CD14-positive monocyte (primary cell): ENCODE measurements at regions not wholly inside any gene's neighbourhood (a gene's known extent, or its start where the extent isn't known, plus 50 kb on each side); places are given as distances from the start of the nearest gene placed in this dataset.
A peak's percentile ranks its signal among the peaks of the same experiment; 100 is the strongest.

Experiments used
- DNase-seq, 3 donors: peaks; one replicate each; pipeline ENCODE4 v3.0.0-alpha.2; 2011 to 2022
- H2AFZ ChIP-seq: 2 replicates; pipeline ENCODE4 v1.6.0; 2012; ENCODE audit warnings: mild to moderate bottlenecking, low read depth, low read length, inconsistent platforms; ENCODE audit not compliant: insufficient read depth, poor library complexity, severe bottlenecking
- H3K27ac ChIP-seq, 2 donors: 1 replicate in 1 of 2; 2 replicates in 1 of 2; pipeline ENCODE4 v1.5.1; 2012 to 2013; ENCODE audit warnings: low read length in 2 of 2, control low read depth in 1 of 2, inconsistent platforms in 1 of 2, low read depth in 1 of 2, mild to moderate bottlenecking in 1 of 2
- H3K27me3 ChIP-seq, 2 donors: one replicate each; pipeline versions ENCODE4 v1.6.0 to v1.6.1; 2011 to 2013; ENCODE audit warnings: low read length in 2 of 2; ENCODE audit not compliant: control insufficient read depth in 2 of 2, insufficient read depth in 2 of 2
- H3K36me3 ChIP-seq, 2 donors: replicated peaks in 1 of 2; 1 replicate in 1 of 2; 2 replicates in 1 of 2; pipeline versions ENCODE4 v1.5.1 to v1.6.1; 2012 to 2013; ENCODE audit warnings: low read length in 2 of 2, control low read depth in 1 of 2, inconsistent platforms in 1 of 2, mild to moderate bottlenecking in 1 of 2; ENCODE audit not compliant: insufficient read depth in 2 of 2, control insufficient read depth in 1 of 2
- H3K4me1 ChIP-seq, 2 donors: 1 replicate in 1 of 2; 2 replicates in 1 of 2; pipeline versions ENCODE4 v1.5.1 to v1.6.1; 2012 to 2013; ENCODE audit warnings: low read length in 2 of 2, control low read depth in 1 of 2, inconsistent platforms in 1 of 2, mild to moderate bottlenecking in 1 of 2, moderate library complexity in 1 of 2; ENCODE audit not compliant: insufficient read depth in 2 of 2, control insufficient read depth in 1 of 2
- H3K4me2 ChIP-seq: replicated peaks from 2 replicates; pipeline ENCODE3; 2012; ENCODE audit warnings: low read length, moderate library complexity, mild to moderate bottlenecking; ENCODE audit not compliant: poor library complexity, severe bottlenecking; ENCODE audit errors: extremely low read depth
- H3K4me3 ChIP-seq, 3 experiments: fragments of 200-600 bp in 1 of 3; sonication (generic) in 1 of 3; replicated peaks in 1 of 3; 1 replicate in 2 of 3; 2 replicates in 1 of 3; pipeline ENCODE4 v1.5.1; 2011 to 2013; ENCODE audit warnings: low read length in 3 of 3, mild to moderate bottlenecking in 3 of 3, control low read depth in 2 of 3, low read depth in 2 of 3, inconsistent platforms in 1 of 3, moderate library complexity in 1 of 3
- H3K79me2 ChIP-seq: 2 replicates; pipeline ENCODE4 v1.6.0; 2012; ENCODE audit warnings: mild to moderate bottlenecking, control low read depth, inconsistent platforms, low read length, moderate library complexity; ENCODE audit not compliant: insufficient read depth
- H3K9ac ChIP-seq: 2 replicates; pipeline ENCODE4 v1.6.0; 2017; ENCODE audit warnings: low read length, mild to moderate bottlenecking; ENCODE audit not compliant: insufficient read depth, poor library complexity, severe bottlenecking
- H3K9me3 ChIP-seq, 2 donors: replicated peaks in 1 of 2; 1 replicate in 1 of 2; 2 replicates in 1 of 2; pipeline versions ENCODE4 v1.5.1 to v1.6.1; 2012 to 2013; ENCODE audit warnings: low read length in 2 of 2, control low read depth in 1 of 2; ENCODE audit not compliant: control insufficient read depth in 1 of 2, insufficient read depth in 1 of 2
- H4K20me1 ChIP-seq: 2 replicates; pipeline ENCODE4 v1.6.0; 2012; ENCODE audit warnings: mild to moderate bottlenecking, low read length, control low read depth, moderate library complexity; ENCODE audit not compliant: insufficient read depth
- H3K27ac Mint-ChIP-seq, 7 donors: one replicate each; pipeline ENCODE4 v1.8.0; 2020; ENCODE audit warnings: mild to moderate bottlenecking in 7 of 7, mixed read lengths in 7 of 7, moderate library complexity in 6 of 7, inconsistent platforms in 2 of 7
- H3K27me3 Mint-ChIP-seq, 3 donors: one replicate each; pipeline ENCODE4 v1.8.0; 2021 to 2022; ENCODE audit warnings: low read depth in 3 of 3, mild to moderate bottlenecking in 3 of 3, mixed read lengths in 3 of 3, moderate library complexity in 3 of 3, inconsistent platforms in 1 of 3
- H3K36me3 Mint-ChIP-seq, 2 donors: one replicate each; pipeline ENCODE4 v1.8.0; 2020; ENCODE audit warnings: mixed read lengths in 2 of 2, inconsistent platforms in 1 of 2, mild to moderate bottlenecking in 1 of 2
- H3K4me1 Mint-ChIP-seq: one replicate; pipeline ENCODE4 v1.8.0; 2020; ENCODE audit warnings: mild to moderate bottlenecking, mixed read lengths
- H3K4me3 Mint-ChIP-seq, 2 donors: one replicate each; pipeline ENCODE4 v1.8.0; 2020; ENCODE audit warnings: mild to moderate bottlenecking in 2 of 2, mixed read lengths in 2 of 2, moderate library complexity in 1 of 2
- H3K9me3 Mint-ChIP-seq, 7 donors: one replicate each; pipeline ENCODE4 v1.8.0; 2020 to 2022; ENCODE audit warnings: mixed read lengths in 7 of 7, mild to moderate bottlenecking in 6 of 7, moderate library complexity in 6 of 7, inconsistent platforms in 2 of 7
- CTCF ChIP-seq: fragments of 200-600 bp; IDR thresholded peaks from one replicate; pipeline ENCODE4 v1.8.0; 2022; ENCODE audit warnings: antibody characterized with exemption, mild to moderate bottlenecking
- WGBS: methylation state at CpG from one replicate; pipeline ENCODE4 v1.1.5; 2013; ENCODE audit warnings: missing lambda C conversion rate; ENCODE audit not compliant: insufficient coverage; 5-methylcytosine and 5-hydroxymethylcytosine counted together
- intact Hi-C, 2 donors: fragments of 100-400 bp; cut with micrococcal nuclease; formaldehyde crosslinking; loops; one replicate each; pipeline versions ENCODE4 v1.15.0 to v1.15.1; 2023

- H4K20me1 ChIP-seq, result no peaks in the 10 kb centered on the region
- peaks cover 13% of the 10 kb centered on the region for H3K4me1 Mint-ChIP-seq
- H3K4me3 ChIP-seq, result no peak overlapping the region
- peaks cover 0 to 2% (median 0%) of the 10 kb centered on the region in 7 donors for H3K9me3 Mint-ChIP-seq
- no peak overlapping the region for H3K27ac ChIP-seq
- H2AFZ ChIP-seq, result no peak overlapping the region
- H3K36me3 Mint-ChIP-seq, result no peaks in the 10 kb centered on the region
- H3K79me2 ChIP-seq, result no peaks in the 10 kb centered on the region
- TF ChIP-seq CTCF, result no peak
- H3K27me3 Mint-ChIP-seq, result peaks cover 0 to 2% (median 1%) of the 10 kb centered on the region in 3 donors
- H3K9me3 ChIP-seq, result no peaks in the 10 kb centered on the region
- no peak overlapping the region for H3K4me3 Mint-ChIP-seq
- no peaks in the 10 kb centered on the region for H3K4me1 ChIP-seq
- no peak overlapping the region for H3K4me2 ChIP-seq
- intact Hi-C loops, result no loop called here
- no CpG with 5 or more reads among the region's 3 CpGs for WGBS
- no peak for DNase-seq
- H3K27me3 ChIP-seq, result no peaks in the 10 kb centered on the region
- no peak overlapping the region for H3K27ac Mint-ChIP-seq
- H3K9ac ChIP-seq, result no peak overlapping the region
- H3K36me3 ChIP-seq, result no peaks in the 10 kb centered on the region
Observed at GRCh38 chrX:69031181-69031580, 134.1 kb downstream of the PJA1 start.

- WGBS, result 96% methylated on average over 7 of the region's 7 CpGs
- peaks cover 0 to 2% (median 0%) of the 10 kb centered on the region in 7 donors for H3K9me3 Mint-ChIP-seq
- no peak for DNase-seq
- intact Hi-C loops, result no loop called here
- TF ChIP-seq CTCF, result no peak
- no peak overlapping the region for H3K4me3 ChIP-seq
- no peak overlapping the region for H3K9ac ChIP-seq
- H3K36me3 ChIP-seq, result no peaks in the 10 kb centered on the region
- H3K27me3 Mint-ChIP-seq, result peaks cover 0 to 2% (median 1%) of the 10 kb centered on the region in 3 donors
- peaks cover 18% of the 10 kb centered on the region for H3K4me1 Mint-ChIP-seq
- H3K4me2 ChIP-seq, result no peak overlapping the region
- H2AFZ ChIP-seq, result no peak overlapping the region
- no peaks in the 10 kb centered on the region for H3K9me3 ChIP-seq
- no peaks in the 10 kb centered on the region for H4K20me1 ChIP-seq
- peak overlapping the region in 1 of 7 donors; percentile 37 for H3K27ac Mint-ChIP-seq
- no peak overlapping the region for H3K4me3 Mint-ChIP-seq
- peaks cover 0 to 3% of the 10 kb centered on the region in 2 donors for H3K4me1 ChIP-seq
- H3K36me3 Mint-ChIP-seq, result no peaks in the 10 kb centered on the region
- no peaks in the 10 kb centered on the region for H3K79me2 ChIP-seq
- H3K27ac ChIP-seq, result no peak overlapping the region
- H3K27me3 ChIP-seq, result no peaks in the 10 kb centered on the region
Observed at GRCh38 chrX:69029771-69030170, 135.5 kb downstream of the PJA1 start.
